GM12891 (cell line): ENCODE measurements at regions not wholly inside any gene's neighbourhood (a gene's known extent, or its start where the extent isn't known, plus 50 kb on each side); places are given as distances from the start of the nearest gene placed in this dataset.
"Not testable (repeated sequence)": the region's sequence is repeated elsewhere in the genome, so short reads cannot be mapped to it uniquely, and the experiment has no call there.

Experiments used
- DNase-seq: peaks from one replicate; pipeline ENCODE4 v3.0.0; 2011; ENCODE audit warnings: low spot score; ENCODE audit not compliant: insufficient read length
- FAIRE-seq: peaks from 2 replicates; lab custom pipeline; 2011; peaks lifted over from hg19 to GRCh38; lab: Jason Lieb, UNC
- PAX5 ChIP-seq: IDR thresholded peaks from 2 replicates; pipeline ENCODE4 v1.6.1; 2011; ENCODE audit warnings: low read length, moderate library complexity, mild to moderate bottlenecking; ENCODE audit not compliant: insufficient read depth, severe bottlenecking
- POLR2A ChIP-seq: IDR thresholded peaks from 2 replicates; pipeline ENCODE4 v1.6.1; 2011; ENCODE audit warnings: low read depth, low read length, control low read depth
- POLR2AphosphoS5 ChIP-seq: IDR thresholded peaks from 2 replicates; pipeline ENCODE4 v1.6.1; 2011; ENCODE audit warnings: low read depth, low read length, control low read depth
- POU2F2 ChIP-seq: IDR thresholded peaks from 2 replicates; pipeline ENCODE4 v1.6.1; 2011; ENCODE audit warnings: low read depth, mild to moderate bottlenecking, control low read depth, low read length, moderate library complexity
- SPI1 ChIP-seq: IDR thresholded peaks from 2 replicates; pipeline ENCODE4 v1.6.1; 2011; ENCODE audit warnings: low read depth, low read length, control low read depth
- TAF1 ChIP-seq: IDR thresholded peaks from 2 replicates; pipeline ENCODE4 v1.6.1; 2011; ENCODE audit warnings: low read depth, low read length, control low read depth

DNA sequence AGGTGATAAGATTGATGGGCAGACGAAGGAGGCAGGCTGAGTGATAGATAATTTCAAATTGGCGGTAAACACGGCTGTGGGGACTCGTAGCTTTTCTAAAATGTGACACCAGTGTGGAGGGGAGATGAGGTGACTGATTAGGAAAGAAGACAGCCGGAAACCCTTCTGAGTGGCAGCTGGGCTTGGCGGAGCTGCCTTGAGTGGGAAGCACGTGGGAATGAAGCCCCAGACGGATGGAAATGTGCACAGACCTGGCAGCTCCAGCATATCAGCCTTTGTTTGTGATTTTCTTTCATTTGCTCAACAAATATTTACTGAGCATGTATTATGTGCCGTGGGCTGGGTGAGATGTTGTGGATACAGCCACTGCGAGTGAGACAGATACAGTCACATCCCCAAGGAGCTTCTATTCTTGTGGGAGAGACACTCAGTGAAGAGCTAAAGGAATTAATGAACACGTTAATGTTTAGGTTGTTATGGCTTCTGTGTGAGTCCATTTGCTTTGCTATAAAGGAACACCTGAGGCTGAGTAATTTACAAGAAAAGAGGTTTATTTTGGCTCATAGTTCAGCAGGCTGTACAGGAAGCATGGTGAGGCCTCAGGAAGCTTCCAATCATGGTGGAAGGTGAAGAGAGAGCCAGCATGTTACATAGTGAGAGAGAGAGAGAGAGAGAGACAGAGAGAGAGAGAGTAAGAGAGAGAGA, 65.5 kb upstream of the LHX5 start:
- TF ChIP-seq POLR2A = no peak
- TF ChIP-seq POLR2AphosphoS5 = no peak
- TF ChIP-seq PAX5 = no peak
- no peak for TF ChIP-seq TAF1
- TF ChIP-seq SPI1 = no peak
- TF ChIP-seq POU2F2 = no peak
- FAIRE-seq = no peak
- DNase-seq = no peak

DNA sequence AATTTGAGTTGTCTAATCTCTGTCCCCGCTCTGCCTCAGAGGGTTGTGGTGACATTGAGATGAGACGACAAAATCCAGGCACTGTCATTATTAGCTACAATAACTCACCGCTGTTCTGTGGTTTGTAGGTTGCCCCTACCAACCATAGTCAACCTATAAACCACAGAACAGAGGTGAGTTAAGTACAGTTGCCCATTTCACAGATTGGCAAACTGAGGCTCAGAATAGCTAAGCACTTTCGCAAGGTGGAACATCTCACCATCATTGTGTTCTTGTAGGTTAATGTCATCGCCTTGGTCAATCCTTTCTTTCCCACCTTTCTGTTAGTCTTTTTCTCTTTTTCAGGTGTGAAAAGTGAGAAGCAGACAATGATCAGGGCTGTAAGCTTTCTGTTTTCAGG, 63.4 kb upstream of the LHX5 start:
- no peak for FAIRE-seq
- no peak for DNase-seq
- TF ChIP-seq POU2F2 = no peak
- TF ChIP-seq POLR2A = no peak
- TF ChIP-seq PAX5 = no peak
- TF ChIP-seq POLR2AphosphoS5 = no peak
- no peak for TF ChIP-seq TAF1
- TF ChIP-seq SPI1 = no peak

DNA sequence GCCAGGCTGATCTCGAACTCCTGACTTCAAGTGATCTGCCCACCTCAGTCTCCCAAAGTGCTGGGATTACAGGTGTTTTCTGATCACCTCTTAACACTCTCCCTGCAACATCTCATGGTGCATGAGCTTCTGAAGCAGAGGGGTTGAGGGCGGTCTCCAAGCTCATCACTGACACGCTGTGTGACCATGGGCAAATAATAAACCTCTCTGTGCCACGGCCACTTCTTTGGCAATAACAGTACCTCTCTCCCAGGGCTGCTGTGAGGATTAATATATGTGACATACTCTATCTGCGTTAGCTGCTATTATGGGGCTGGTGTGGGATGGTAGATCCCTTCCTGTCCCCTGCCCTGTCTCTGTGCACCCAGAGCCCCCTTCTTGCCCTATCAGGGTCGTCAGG, 62.9 kb upstream of the LHX5 start:
- DNase-seq (no peak), FAIRE-seq (no peak)
- TF ChIP-seq POLR2AphosphoS5 = no peak
- TF ChIP-seq SPI1 = no peak
- TF ChIP-seq POU2F2 = no peak
- TF ChIP-seq PAX5 = no peak

DNA sequence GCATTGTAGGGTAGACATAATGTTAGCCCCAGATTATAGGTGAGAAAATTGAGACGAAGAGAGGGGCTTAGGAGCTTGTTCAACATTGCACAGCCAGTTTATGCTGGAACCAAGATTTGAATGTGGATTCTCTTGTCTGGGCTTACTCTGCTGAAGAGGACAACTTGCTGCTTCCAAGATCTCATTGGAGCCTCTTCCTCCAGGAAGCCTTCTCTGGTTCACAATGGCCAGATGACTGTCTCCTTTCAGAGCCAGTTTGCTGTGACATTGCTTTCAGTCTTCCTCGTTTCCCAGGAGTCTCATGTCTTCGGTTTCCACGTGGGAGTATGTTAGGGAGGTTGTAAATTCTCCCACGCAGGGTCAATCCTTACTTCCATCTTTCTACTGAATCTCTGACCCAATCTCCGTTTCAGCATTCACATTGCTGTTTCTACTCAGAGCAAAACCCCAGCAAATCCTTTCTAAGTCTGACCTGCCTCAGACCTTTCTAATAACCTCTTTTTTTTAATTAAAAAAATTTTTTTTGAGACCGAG, 62.2 kb upstream of the LHX5 start:
- TF ChIP-seq SPI1 = no peak
- no peak for TF ChIP-seq POLR2AphosphoS5
- TF ChIP-seq PAX5 = no peak
- TF ChIP-seq POLR2A = no peak
- no peak for TF ChIP-seq TAF1
- no peak for TF ChIP-seq POU2F2
- FAIRE-seq = no peak
- DNase-seq = no peak

DNA sequence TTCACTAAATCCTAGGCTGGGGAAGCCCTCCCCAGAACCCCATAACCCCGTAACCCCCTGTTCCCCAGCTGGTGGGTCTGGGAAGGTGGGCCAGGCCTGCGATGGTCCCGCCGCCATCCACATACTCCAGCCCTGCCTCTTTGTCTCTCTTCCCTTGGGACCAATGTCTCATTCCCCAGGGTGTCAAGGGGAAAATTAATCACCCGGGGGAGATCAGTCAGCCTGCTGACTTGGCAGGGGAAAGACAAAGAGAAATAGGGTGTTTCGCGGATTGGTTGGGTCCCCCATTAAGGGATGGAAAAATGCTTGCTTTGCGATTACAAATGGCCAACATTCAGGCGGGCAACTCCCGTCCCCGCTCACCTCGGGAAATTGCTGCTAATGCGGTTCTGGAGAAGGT, 60.6 kb upstream of the LHX5 start:
- DNase-seq (no peak), FAIRE-seq (no peak)
- no peak for TF ChIP-seq TAF1
- TF ChIP-seq POU2F2 = no peak
- TF ChIP-seq POLR2AphosphoS5 = no peak
- no peak for TF ChIP-seq POLR2A
- TF ChIP-seq SPI1 = no peak
- no peak for TF ChIP-seq PAX5

DNA sequence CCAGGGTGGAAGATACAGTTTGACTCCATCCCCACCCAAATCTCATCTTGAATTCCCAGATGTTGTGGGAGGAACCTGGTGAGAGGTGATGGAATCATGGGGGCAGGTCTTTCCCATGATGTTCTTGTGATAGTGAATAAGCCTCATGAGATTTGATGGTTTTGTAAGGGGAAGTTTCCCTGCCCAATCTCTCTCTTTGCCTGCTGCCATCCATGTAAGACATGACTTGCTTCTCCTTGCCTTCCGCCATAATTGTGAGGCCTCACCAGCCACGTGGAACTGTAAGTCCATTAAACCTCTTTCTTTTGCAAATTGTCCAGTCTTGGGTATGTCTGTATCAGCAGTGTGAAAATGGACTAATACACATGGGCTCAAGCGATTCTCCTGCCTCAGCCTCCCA, 59.4 kb upstream of the LHX5 start:
- DNase-seq, FAIRE-seq: not testable (repeated sequence)

DNA sequence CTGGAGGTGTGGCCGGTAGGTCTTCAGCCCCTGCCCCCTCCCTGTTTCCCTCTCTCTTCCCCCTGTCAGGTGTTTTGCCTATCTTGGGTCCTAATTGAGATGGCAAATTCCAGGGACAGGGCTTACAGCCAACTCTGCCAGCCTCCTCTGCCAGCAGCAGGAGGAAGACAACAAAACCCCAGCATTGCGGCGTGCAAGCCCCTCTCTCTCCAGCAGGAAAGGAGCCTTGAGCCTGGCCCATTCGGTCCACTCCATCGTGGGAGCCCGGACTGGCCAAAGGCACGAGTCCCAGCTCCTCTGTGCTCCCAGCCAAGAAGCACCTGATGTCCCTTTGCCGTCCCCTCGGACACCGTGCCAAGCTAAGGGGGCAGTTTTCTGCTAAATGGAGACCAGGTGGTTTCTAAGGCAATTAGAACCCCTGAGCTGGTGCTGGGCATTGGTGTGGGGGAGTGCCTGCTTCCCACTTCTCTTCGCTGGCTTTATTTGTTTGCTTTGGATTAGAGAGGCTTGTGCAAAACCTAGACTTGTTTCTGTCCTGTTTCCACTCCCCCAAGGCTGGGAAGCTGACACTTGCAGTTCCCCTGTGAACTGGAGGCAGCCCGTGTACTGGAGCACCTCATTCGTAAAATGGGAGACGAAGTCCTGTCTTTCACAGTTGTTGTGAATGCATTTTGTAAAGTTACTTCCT, 57.1 kb upstream of the LHX5 start:
- DNase-seq (no peak), FAIRE-seq (no peak)
- TF ChIP-seq POU2F2 = no peak
- TF ChIP-seq POLR2AphosphoS5 = no peak
- no peak for TF ChIP-seq PAX5
- TF ChIP-seq POLR2A = no peak
- TF ChIP-seq TAF1 = no peak
- no peak for TF ChIP-seq SPI1

DNA sequence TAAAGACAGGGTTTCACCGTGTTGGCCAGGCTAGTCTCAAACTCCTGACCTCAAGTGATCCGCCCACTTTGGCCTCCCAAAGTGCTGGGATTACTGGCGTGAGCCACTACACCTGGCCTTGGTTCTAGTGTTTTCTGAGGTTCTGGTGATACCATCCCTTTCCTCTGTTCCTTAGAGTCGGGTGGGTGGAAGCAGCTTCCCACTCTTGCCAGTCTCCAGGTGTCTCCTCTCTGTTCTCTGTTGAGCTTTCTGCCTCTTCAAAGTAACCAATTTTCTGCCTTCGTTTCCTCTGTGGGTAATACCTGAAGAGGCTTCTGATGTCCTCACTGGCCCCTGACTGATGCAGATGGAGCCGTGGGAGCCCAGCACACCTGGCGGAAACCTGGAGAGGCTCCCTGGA, 53.4 kb upstream of the LHX5 start:
- TF ChIP-seq POLR2A (no peak), POLR2AphosphoS5 (no peak), TAF1 (no peak), PAX5 (no peak), SPI1 (no peak), POU2F2 (no peak)
- no peak for FAIRE-seq
- no peak for DNase-seq

DNA sequence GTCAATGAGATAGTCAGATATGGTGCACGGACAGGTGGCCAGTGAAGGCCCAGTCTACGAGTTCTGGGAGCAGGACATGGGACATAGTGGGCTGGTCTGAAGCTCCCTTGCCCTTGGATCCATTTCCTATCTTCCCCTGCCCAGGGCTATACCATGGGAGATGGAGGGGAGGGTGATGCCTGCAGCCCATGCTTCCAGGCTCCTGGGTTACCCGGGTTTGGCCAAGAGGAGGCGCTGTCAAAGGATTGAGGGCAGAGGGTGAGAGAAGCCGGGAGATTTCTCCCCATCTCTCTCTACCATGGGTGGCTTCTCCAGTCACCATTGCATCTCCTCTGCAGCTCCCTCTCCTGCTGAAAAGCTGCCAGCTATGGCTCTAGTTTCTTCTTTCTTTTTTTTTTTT, 52.8 kb upstream of the LHX5 start:
- DNase-seq (no peak), FAIRE-seq (no peak)
- TF ChIP-seq POLR2A (no peak), POU2F2 (no peak)

DNA sequence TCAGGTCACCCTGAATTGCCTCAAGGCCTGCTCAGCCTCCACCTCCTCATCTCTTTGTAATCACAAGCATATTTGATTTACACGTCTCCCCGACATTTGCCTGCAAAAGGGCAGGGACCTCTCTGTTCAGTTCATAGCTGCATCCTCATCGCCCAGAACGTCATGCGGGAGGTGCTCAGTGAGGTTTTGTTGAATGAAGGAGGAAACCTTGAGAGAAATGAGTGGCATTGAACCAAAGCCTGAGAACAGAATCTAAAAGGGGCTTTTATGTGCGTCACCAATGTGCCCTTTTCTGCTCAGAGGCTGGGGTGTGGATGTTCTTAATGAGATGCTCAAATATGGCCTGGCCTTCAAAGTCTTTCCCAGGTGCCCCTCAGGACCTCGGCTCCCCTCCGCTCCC, 50.0 kb upstream of the LHX5 start:
- no peak for DNase-seq
- TF ChIP-seq POU2F2 (no peak), SPI1 (no peak), TAF1 (no peak), PAX5 (no peak), POLR2AphosphoS5 (no peak), POLR2A (no peak)
- FAIRE-seq = no peak
